Thyroid gland (tissue), 4 donors: ENCODE measurements at regions not wholly inside any gene's neighbourhood (a gene's known extent, or its start where the extent isn't known, plus 50 kb on each side); places are given as distances from the start of the nearest gene placed in this dataset.

Experiments
- POLR2A ChIP-seq, 2 donors: fragments of 450-650 bp; IDR thresholded peaks; one replicate each; pipeline ENCODE4 v1.6.1; 2017; ENCODE audit warnings: antibody characterized with exemption in 2 of 2, mild to moderate bottlenecking in 2 of 2, moderate library complexity in 1 of 2
- TF ChIP-seq, protein P1 (sequence below), 6 experiments: fragments of 200-600 bp in 3 of 6; fragments of 450-650 bp in 3 of 6; sonication (generic) in 3 of 6; IDR thresholded peaks; one replicate each; pipeline ENCODE4 v1.5.1; 2016 to 2019; ENCODE audit warnings: antibody characterized with exemption in 6 of 6, mild to moderate bottlenecking in 2 of 6, inconsistent platforms in 1 of 6, moderate library complexity in 1 of 6

DNA sequence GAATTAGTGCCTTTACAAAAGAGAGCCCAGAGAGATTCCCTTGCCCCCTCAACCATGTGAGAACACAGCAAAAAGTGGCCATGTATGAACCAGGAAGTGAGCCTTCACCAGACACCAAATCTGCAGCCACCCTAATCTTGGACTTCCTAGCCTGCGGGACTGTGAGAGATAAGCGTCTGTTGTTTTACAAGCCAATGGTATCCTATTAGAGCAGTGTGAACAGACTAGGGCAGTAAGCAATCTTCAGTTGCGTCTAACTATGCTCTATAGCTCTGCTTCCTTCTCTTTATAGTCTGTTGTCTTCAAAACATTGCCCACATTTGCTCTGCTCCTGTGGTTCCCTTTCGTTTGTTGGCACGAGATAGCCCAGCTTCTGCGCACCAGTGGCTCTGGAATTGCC lies 109.5 kb upstream of the FNDC3A start:
- TF ChIP-seq, protein P1, sequence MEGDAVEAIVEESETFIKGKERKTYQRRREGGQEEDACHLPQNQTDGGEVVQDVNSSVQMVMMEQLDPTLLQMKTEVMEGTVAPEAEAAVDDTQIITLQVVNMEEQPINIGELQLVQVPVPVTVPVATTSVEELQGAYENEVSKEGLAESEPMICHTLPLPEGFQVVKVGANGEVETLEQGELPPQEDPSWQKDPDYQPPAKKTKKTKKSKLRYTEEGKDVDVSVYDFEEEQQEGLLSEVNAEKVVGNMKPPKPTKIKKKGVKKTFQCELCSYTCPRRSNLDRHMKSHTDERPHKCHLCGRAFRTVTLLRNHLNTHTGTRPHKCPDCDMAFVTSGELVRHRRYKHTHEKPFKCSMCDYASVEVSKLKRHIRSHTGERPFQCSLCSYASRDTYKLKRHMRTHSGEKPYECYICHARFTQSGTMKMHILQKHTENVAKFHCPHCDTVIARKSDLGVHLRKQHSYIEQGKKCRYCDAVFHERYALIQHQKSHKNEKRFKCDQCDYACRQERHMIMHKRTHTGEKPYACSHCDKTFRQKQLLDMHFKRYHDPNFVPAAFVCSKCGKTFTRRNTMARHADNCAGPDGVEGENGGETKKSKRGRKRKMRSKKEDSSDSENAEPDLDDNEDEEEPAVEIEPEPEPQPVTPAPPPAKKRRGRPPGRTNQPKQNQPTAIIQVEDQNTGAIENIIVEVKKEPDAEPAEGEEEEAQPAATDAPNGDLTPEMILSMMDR (IDR thresholded peaks at IDR 0.05), result no peak
- no peak for TF ChIP-seq POLR2A (IDR thresholded peaks at IDR 0.05)
